NCI-H524 (cell line): ENCODE measurements at regions not wholly inside any gene's neighbourhood (a gene's known extent, or its start where the extent isn't known, plus 50 kb on each side); places are given as distances from the start of the nearest gene placed in this dataset.
"Not testable (repeated sequence)": the region's sequence is repeated elsewhere in the genome, so short reads cannot be mapped to it uniquely, and the experiment has no call there.

Source experiments
- DNase-seq, 2 experiments: peaks; one replicate each; lab custom pipeline; 2025; lab: John Stamatoyannopoulos, UW

GRCh38 chr21:21851657-21852056, 853.4 kb downstream of the NCAM2 start:
- DNase-seq = no peak

DNA sequence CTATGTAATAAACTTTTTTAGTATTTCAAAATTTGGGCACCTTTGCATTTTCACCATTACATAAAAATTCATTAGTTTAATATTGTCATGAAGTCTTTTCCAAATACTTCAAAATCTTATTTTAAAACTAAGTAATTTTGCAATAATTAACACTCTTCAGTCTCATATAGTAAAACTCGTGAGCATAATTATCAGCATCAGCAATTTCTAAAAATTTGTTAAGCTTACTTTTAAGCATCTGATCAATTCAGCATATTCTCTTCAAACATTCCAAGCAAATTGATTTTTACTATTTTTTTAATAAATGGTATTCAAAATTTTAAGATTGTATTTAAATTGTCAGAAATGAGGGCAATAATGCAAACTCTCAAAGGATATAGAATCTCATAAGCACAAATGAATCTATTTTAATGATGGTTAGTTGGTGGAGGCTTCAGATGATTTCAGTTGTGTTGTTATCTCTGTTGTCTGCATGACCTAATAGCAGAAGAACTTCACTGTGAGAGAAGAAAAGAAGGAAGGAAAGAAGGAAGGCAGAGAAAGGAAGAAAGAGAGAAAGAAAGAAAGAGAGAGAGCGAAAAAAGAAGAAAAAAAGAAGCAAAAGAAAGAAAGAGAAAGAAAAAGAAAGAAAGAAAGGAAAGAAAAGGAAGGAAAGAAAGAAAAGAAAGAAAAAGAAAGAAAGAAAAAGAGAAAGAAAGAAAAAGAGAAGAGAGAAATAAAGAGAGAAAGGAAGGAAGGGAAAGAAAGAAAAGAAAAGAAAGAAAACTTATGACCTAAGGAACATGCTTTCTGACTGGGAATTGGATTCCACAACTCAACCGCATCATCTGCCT, 860.5 kb downstream of the NCAM2 start:
- DNase-seq = no peak

- DNase-seq = no peak
These were observed 862.7 kb downstream of the NCAM2 start for GRCh38 chr21:21860888-21861287.

DNA sequence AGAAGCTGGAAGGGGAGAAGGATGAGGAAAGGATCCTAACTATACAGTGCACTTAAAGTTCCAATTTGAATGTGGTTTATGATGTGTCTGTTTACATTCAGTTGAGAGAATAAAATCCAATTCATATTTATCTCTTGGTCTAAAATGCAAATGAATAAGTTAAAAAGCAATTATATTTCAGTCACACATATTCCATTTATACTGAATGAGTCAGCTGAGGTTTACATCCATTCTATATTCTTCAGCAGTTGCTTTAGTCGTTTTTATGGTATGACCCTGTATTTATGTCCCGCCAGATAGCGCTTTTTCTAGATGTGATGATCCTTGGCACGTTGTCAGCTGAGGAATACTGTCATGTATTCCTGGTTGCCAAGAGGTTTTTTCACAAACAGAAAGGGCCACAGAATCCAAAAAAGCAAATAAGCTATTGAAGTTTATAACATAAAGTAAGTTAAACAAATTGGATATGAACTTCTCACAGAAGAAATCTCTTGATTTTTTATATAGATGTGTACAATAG, 866.2 kb downstream of the NCAM2 start:
- DNase-seq = no peak

DNA sequence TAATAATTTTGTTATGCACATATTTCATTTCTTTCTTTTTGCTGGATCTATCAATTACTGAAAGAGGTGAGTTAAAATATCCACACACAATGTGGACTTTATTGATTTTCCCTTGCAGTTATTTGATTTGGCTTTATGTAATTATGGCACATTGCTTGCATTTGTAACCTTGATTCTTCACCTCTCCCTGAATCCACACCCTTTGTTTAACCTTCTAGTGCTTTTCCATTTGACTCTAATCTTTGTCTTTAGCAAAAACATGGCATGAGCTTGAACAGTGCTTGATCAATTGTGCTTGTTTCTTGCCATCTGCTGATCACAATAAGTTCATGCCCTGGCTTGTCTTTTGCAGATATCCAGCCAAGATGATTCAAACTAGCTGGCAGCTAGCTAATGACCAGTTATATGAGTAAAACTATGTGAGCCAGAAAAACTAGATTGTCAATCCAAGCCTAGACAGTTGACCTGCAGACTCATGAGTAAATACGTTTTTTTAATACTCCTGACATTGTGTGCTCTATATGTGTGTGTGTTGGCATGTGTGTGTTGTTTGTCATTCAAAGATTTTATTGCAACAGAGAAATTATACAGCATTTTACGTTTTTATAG, 899.2 kb downstream of the NCAM2 start:
- no peak for DNase-seq

- no peak for DNase-seq
These were observed 900.6 kb downstream of the NCAM2 start for GRCh38 chr21:21898801-21899200.

DNA sequence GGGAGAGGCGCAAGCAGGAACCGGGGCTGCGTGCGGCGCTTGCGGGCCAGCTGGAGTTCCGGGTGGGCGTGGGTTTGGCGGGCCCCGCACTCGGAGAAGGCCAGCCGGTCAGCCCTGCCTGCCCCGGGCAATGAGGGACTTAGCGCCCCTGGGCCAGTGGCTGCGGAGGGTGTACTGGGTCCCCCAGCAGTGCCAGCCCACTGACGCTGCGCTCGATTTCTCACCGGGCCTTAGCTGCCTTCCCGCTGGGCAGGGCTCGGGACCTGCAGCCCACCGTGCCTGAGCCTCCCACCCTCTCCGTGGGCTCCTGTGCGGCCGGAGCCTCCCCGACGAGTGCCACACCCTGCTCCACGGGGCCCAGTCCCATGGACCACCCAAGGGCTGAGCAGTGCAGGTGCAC, 904.2 kb downstream of the NCAM2 start:
- not testable (repeated sequence) for DNase-seq

DNA sequence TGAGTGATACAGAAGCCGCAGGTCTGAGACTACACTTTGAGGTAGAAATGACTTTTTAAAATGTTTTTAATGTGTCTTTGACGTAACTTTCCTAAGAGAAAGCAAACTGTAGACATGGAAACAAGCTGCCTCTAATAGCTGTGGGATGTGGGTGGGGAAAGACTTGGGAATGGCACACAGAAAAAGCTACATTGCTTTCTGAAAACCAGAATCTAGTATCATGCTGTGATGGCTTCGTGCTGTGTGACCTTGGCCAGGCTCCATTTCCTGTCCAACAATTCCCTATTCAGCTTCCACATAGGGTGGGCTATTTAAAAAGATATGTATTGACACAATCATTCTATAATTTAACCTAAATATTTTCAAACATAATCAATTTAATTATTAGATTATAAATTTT, 909.1 kb downstream of the NCAM2 start:
- DNase-seq = no peak

GRCh38 chr21:21915816-21916215, 917.6 kb downstream of the NCAM2 start:
- DNase-seq = no peak

GRCh38 chr21:21921410-21922232, 923.4 kb downstream of the NCAM2 start:
- DNase-seq = peak in 1 of 2 experiments; percentile 39

GRCh38 chr21:21929226-21929625, 931.0 kb downstream of the NCAM2 start:
- no peak for DNase-seq

DNA sequence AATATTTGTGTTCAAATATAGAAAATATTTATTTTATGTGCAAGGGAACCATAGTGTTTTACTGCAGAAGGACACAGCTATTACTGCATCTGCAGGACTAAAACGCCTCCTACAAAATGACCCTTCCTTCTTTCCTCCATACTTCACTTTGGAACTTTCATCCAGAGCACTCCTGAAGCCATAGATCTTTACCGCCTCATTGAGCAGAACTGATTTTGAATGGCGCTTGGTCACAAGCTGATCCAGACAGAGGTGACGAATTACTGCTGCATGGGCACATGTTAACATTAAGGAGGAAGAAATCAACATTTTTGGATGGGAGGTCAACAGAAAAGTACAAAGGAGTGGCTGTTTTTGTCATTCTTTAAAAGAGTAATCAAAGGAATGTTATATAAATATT, 931.6 kb downstream of the NCAM2 start:
- DNase-seq = no peak

DNA sequence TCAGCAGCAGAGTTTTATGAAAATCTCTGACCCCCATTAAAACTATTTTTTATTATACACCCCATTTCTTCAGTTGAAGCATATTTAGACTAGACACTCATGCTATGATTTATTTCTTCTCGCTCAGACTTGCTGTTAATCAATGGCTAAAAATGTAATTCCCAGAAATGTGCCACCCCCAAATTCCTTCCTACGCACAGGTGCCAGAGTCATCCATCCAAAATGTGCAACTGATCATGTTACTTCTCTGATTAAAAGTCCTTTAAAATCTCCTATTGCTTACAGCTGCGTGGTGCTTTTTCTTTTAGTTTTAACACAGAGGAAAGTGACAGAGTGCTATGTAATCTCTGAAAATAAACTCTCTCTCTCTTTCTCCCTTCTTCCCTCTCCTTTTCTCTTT, 954.4 kb downstream of the NCAM2 start:
- DNase-seq = no peak

DNA sequence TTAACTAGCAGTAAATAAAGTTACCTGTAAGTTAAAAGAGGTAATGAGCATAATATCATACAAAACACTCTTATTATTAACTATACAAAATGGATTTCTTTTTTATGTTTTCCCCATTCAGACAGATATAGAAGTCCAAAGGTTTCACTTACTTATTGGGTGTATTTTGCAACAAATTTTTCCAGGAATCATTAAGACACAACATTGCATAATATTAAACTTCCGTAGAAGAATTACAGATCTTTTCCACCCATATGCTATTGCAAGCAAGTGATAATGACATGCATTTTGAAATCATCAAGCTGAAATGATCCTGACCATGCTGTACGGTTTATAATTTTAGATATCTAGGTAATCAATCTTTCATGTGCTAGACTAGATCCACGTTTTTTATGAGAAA, 957.0 kb downstream of the NCAM2 start:
- no peak for DNase-seq

GRCh38 chr21:21957490-21957889, 959.3 kb downstream of the NCAM2 start:
- DNase-seq = no peak

- DNase-seq = no peak
These were observed 965.7 kb downstream of the NCAM2 start for GRCh38 chr21:21963911-21964310.

DNA sequence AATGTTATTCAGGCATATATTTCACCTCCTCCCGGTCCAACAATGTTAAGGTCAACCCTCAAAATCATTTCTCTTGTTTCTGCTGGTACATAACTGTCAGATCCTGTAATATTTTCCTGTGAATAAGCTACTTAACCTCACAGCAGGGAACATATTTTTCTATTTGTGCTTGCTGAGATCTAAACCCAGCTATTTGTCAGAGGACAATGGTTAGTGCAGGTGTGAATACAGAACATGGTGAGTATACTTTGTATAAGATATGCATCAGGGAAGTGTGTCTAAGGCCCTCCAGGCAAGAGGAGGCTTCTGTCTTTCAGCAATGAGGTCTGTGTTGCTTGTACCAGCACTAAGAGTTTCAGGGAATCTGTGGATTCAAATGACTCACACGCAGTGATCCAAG, 970.6 kb downstream of the NCAM2 start:
- DNase-seq = no peak

GRCh38 chr21:21969211-21969610, 971.0 kb downstream of the NCAM2 start:
- no peak for DNase-seq

DNA sequence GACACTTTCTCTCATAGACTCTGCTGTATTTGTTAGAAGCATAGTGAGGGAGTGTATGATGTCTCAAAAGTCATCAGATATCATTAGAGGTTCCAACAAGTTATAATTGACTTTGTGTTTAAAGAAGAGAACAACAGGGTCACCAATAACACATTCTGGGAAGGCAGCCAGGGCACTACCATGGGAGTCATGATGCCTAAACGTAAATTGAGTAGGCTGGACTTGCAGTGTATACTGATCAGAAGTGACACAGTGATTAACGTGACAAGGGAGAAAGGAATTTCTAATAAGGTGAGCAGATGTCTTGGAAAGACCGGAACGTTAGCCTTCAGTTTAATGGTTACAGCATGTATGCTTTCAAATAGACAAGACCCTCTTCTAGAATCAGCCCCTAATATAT, 973.2 kb downstream of the NCAM2 start:
- peak in 1 of 2 experiments; percentile 17 for DNase-seq

DNA sequence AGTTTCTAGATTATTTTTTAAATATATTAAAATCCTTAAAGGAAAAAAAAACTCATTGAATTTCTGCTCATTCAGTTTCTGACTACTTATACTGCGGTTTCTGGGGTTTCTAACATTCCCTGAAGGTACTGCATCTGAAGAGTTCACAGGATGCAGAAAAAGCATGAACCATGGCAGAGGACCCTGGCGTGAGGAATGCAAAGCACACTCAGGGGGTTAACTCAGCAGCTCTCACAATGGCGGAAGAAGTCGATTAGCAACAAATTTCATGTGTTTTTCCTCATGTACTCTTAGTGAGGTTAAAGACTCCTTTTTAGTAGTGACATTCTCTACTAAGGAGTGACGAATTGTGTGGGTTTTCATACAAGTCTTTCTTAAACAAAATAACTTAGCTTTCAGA, 975.6 kb downstream of the NCAM2 start:
- DNase-seq = no peak

DNA sequence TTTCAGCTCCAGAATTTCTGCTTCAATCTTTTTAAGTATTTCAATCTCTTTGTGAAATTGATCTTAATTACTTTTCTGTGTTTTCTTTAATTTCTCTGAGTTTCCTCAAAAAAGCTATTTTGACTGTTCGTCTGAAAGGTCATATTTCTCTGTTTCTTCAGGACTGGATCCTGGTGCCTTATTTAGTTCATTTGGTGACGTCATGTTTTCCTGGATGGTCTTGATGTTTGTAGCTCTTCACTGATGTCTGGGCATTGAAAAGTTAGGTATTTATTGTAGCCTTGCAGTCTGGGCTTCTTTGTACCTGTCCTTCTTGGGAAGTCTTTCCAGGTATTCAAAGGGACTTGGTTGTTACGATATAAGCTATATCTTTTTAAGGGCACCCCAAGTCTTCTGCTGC, 998.7 kb downstream of the NCAM2 start:
- no peak for DNase-seq
